ENCODE measurements at regions not wholly inside any gene's neighbourhood (a gene's known extent, or its start where the extent isn't known, plus 50 kb on each side); places are given as distances from the start of the nearest gene placed in this dataset.
"Not testable (repeated sequence)": the region's sequence is repeated elsewhere in the genome, so short reads cannot be mapped to it uniquely, and the experiment has no call there.

- H3K27ac Mint-ChIP-seq: no peak overlapping the region
These were observed 72.4 kb downstream of the FH start for GRCh38 chr1:241447031-241447644.

GRCh38 chr1:241444836-241445235 lies 74.7 kb downstream of the FH start:
- peaks cover 9% of the 10 kb centered on the region for H3K27me3 Mint-ChIP-seq
- no peak overlapping the region for H3K27ac Mint-ChIP-seq
- no peak overlapping the region for H3K4me3 Mint-ChIP-seq
- no peaks in the 10 kb centered on the region for H3K36me3 Mint-ChIP-seq
- peaks cover 9% of the 10 kb centered on the region for H3K9me3 Mint-ChIP-seq
- H3K4me1 Mint-ChIP-seq: no peaks in the 10 kb centered on the region

More at GRCh38 chr1:241447031-241447644, 72.4 kb downstream of the FH start:
- Mint-ChIP-seq H3K4me1 (no peaks in the 10 kb centered on the region), H3K27me3 (peaks cover 6% of the 10 kb centered on the region), H3K9me3 (peaks cover 13% of the 10 kb centered on the region), H3K36me3 (no peaks in the 10 kb centered on the region), H3K4me3 (no peak overlapping the region)

DNA sequence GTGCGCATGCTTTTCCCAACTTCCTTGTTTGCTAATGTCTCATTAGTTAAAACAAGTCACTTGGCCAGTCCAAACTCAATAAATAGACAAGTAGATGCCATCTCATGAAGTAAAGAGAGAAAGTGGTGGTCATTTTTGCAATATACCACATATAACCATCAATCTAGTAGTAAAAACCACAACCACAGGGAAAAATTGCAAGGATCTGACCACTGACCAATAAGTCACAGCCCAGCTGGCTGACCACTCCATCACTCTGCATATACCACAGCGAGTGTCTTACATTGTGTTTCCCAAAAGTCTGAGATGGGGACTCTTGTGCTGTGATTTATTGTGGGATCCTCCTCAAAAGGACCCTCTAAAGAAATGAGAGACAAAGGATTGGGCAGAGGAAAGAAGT lies 76.0 kb downstream of the FH start:
- no peaks in the 10 kb centered on the region for H3K4me1 Mint-ChIP-seq
- H3K27me3 Mint-ChIP-seq: peaks cover 9% of the 10 kb centered on the region
- H3K27ac Mint-ChIP-seq: no peak overlapping the region
- H3K9me3 Mint-ChIP-seq: peaks cover 9% of the 10 kb centered on the region
- no peaks in the 10 kb centered on the region for H3K36me3 Mint-ChIP-seq
- no peak overlapping the region for H3K4me3 Mint-ChIP-seq

DNA sequence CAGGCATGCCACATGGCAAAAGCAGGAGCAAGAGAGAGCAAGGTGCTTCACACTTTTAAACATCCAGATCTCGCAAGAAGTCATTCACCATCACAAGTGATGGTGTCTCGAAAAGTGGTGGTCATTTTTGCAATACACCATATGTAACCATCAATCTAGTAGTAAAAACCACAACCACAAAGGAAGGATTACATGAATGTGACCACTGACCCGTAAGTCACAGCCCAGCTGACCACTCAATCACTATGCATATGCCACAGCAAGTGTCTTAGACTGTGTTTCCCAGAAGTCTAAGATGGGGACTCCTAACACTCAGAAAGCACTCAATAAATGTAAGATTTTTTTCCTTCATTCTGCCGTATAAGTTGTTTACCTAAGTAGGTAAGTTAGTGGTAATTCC lies 76.9 kb downstream of the FH start:
- Mint-ChIP-seq H3K36me3 (no peaks in the 10 kb centered on the region), H3K9me3 (peaks cover 9% of the 10 kb centered on the region), H3K27ac (no peak overlapping the region), H3K4me1 (no peaks in the 10 kb centered on the region), H3K4me3 (no peak overlapping the region), H3K27me3 (peaks cover 4% of the 10 kb centered on the region)

GRCh38 chr1:241440904-241441303 lies 78.7 kb downstream of the FH start:
- Mint-ChIP-seq H3K9me3 (peaks cover 9% of the 10 kb centered on the region), H3K27ac (no peak overlapping the region), H3K4me1 (no peaks in the 10 kb centered on the region), H3K27me3 (peaks cover 4% of the 10 kb centered on the region), H3K4me3 (no peak overlapping the region), H3K36me3 (no peaks in the 10 kb centered on the region)

DNA sequence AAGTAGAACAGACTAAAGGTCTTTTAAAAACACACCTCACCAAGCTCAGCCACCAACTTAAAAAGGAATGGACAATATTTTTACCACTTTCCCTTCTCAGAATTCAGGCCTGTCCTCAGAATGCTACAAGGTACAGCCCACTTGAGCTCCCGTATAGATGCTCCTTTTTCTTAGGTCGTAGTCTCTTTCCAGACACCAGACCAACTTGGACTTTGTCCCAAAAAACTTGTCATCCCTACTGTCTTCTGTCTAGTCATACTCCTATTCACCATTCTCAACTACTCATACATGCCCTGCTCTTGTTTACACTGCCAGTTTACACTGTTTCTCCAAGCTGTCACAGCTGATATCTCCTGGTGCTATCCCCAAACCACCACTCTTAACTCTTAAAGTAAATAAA lies 80.9 kb downstream of the FH start:
- H3K36me3 Mint-ChIP-seq, H3K4me1 Mint-ChIP-seq, H3K9me3 Mint-ChIP-seq, H3K4me3 Mint-ChIP-seq, H3K27ac Mint-ChIP-seq: not testable (repeated sequence)
- H3K27me3 Mint-ChIP-seq: peaks cover 11% of the 10 kb centered on the region

- H3K27me3 Mint-ChIP-seq: peaks cover 25% of the 10 kb centered on the region
- H3K36me3 Mint-ChIP-seq: no peaks in the 10 kb centered on the region
- no peak overlapping the region for H3K27ac Mint-ChIP-seq
- H3K4me1 Mint-ChIP-seq: no peaks in the 10 kb centered on the region
- H3K4me3 Mint-ChIP-seq: no peak overlapping the region
- no peaks in the 10 kb centered on the region for H3K9me3 Mint-ChIP-seq
These were observed 75.2 kb upstream of the RGS7 start for GRCh38 chr1:241432241-241432640.

GRCh38 chr1:241425091-241425490 lies 68.1 kb upstream of the RGS7 start:
- not testable (repeated sequence) for H3K9me3 Mint-ChIP-seq, H3K36me3 Mint-ChIP-seq, H3K4me1 Mint-ChIP-seq, H3K27ac Mint-ChIP-seq
- Mint-ChIP-seq H3K4me3 (peak overlapping the region; percentile 28), H3K27me3 (peaks cover 47% of the 10 kb centered on the region)

DNA sequence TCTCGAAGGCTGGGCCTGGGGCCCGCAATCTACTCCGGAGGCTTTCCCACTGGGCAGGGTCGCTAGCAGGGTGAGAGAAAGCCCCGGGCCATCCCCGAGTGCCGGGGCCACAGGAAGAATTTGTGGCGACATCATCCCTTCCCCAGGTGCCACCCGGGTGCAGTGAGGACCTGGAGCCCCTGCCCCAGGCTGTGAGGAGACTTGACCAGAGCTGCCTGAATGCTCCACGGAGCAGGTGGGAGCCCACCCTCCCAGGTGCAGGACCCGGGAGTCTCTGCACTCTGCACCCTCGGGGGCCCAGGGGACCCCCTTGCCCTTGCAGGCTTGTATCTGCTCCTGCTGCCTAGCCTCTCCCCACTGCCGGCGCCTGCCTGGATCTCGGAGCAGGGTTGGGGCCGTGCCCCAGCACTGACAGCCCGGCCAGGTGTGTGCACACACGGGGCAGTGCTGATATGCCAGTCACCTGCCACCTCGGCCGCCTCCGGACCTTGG lies 67.5 kb upstream of the RGS7 start:
- Mint-ChIP-seq H3K4me1 (peaks cover 4% of the 10 kb centered on the region), H3K4me3 (no peak overlapping the region), H3K9me3 (no peaks in the 10 kb centered on the region), H3K36me3 (no peaks in the 10 kb centered on the region), H3K27ac (no peak overlapping the region), H3K27me3 (peaks cover 43% of the 10 kb centered on the region)

- H3K27ac Mint-ChIP-seq: no peak overlapping the region
- peak overlapping the region; percentile 71 for H3K4me3 Mint-ChIP-seq
- H3K4me1 Mint-ChIP-seq: peaks cover 4% of the 10 kb centered on the region
- H3K36me3 Mint-ChIP-seq: no peaks in the 10 kb centered on the region
- no peaks in the 10 kb centered on the region for H3K9me3 Mint-ChIP-seq
- H3K27me3 Mint-ChIP-seq: peaks cover 42% of the 10 kb centered on the region
These were observed 66.8 kb upstream of the RGS7 start for GRCh38 chr1:241423541-241424479.

- no peak overlapping the region for H3K27ac Mint-ChIP-seq
- H3K4me1 Mint-ChIP-seq: peaks cover 4% of the 10 kb centered on the region
- H3K9me3 Mint-ChIP-seq: no peaks in the 10 kb centered on the region
- no peaks in the 10 kb centered on the region for H3K36me3 Mint-ChIP-seq
- no peak overlapping the region for H3K4me3 Mint-ChIP-seq
- H3K27me3 Mint-ChIP-seq: peaks cover 40% of the 10 kb centered on the region
These were observed 65.5 kb upstream of the RGS7 start for GRCh38 chr1:241422470-241422869.

GRCh38 chr1:241419986-241420385 lies 63.0 kb upstream of the RGS7 start:
- Mint-ChIP-seq H3K4me3 (no peak overlapping the region), H3K27ac (no peak overlapping the region), H3K4me1 (peaks cover 4% of the 10 kb centered on the region), H3K9me3 (no peaks in the 10 kb centered on the region), H3K36me3 (no peaks in the 10 kb centered on the region), H3K27me3 (peaks cover 29% of the 10 kb centered on the region)

GRCh38 chr1:241417258-241417657 lies 60.3 kb upstream of the RGS7 start:
- no peak overlapping the region for H3K27ac Mint-ChIP-seq
- no peak overlapping the region for H3K4me3 Mint-ChIP-seq
- no peaks in the 10 kb centered on the region for H3K36me3 Mint-ChIP-seq
- peaks cover under 1% of the 10 kb centered on the region for H3K9me3 Mint-ChIP-seq
- no peaks in the 10 kb centered on the region for H3K4me1 Mint-ChIP-seq
- peaks cover 20% of the 10 kb centered on the region for H3K27me3 Mint-ChIP-seq

DNA sequence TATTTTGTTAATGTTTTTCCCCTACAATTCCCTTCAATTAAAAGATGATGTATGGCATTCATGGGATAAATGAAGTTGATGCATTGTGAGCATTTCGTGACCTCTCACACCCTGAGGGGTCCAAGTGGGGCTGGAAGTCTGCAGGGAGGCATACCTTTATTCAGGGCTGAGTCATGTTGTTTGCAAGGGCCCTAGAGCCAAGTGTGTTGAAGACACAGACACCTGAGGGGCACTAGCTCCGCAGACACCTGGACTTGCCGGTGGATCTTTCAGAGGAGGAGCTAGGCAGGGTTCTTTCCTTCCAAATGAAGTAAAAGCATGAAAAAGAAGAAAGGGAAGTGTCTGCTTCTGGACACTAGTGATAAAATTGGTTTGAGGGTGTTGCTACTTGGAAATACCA lies 57.0 kb upstream of the RGS7 start:
- Mint-ChIP-seq H3K27ac (no peak overlapping the region), H3K27me3 (peaks cover 12% of the 10 kb centered on the region), H3K4me3 (no peak overlapping the region), H3K4me1 (no peaks in the 10 kb centered on the region), H3K9me3 (peaks cover 6% of the 10 kb centered on the region), H3K36me3 (no peaks in the 10 kb centered on the region)

DNA sequence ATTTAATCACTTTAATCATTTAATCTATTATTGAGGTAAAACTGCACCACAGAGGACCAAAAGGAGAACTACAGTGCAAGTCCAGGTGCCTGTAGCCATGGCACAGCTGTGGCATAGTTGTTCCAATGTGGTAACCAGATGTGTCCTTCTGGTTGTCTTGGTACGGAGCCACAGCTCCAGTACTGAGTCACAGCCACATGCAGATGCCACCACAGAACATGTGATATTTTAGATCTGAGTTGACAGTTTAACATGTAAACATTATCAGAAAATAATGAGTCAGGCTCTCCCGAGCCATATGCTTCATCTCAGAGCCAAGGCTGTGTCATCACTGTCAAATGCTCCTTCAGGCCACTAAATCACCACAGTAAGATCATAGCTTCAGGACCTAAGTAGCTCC lies 56.4 kb upstream of the RGS7 start:
- peaks cover 12% of the 10 kb centered on the region for H3K27me3 Mint-ChIP-seq
- peaks cover 6% of the 10 kb centered on the region for H3K9me3 Mint-ChIP-seq
- H3K36me3 Mint-ChIP-seq: no peaks in the 10 kb centered on the region
- no peak overlapping the region for H3K4me3 Mint-ChIP-seq
- no peak overlapping the region for H3K27ac Mint-ChIP-seq
- no peaks in the 10 kb centered on the region for H3K4me1 Mint-ChIP-seq

GRCh38 chr1:241412646-241413045 lies 55.6 kb upstream of the RGS7 start:
- H3K36me3 Mint-ChIP-seq: no peaks in the 10 kb centered on the region
- H3K27ac Mint-ChIP-seq: no peak overlapping the region
- no peaks in the 10 kb centered on the region for H3K4me1 Mint-ChIP-seq
- peaks cover 8% of the 10 kb centered on the region for H3K27me3 Mint-ChIP-seq
- H3K9me3 Mint-ChIP-seq: peaks cover 8% of the 10 kb centered on the region
- no peak overlapping the region for H3K4me3 Mint-ChIP-seq

Measured in activated naive CD4-positive, alpha-beta T cell treated with anti-CD3 and anti-CD28 coated beads, Interleukin-2, amount 50 U/mL, for 24 hours (primary cell).